ENCODE measurements at regions not wholly inside any gene's neighbourhood (a gene's known extent, or its start where the extent isn't known, plus 50 kb on each side); places are given as distances from the start of the nearest gene placed in this dataset.

DNA sequence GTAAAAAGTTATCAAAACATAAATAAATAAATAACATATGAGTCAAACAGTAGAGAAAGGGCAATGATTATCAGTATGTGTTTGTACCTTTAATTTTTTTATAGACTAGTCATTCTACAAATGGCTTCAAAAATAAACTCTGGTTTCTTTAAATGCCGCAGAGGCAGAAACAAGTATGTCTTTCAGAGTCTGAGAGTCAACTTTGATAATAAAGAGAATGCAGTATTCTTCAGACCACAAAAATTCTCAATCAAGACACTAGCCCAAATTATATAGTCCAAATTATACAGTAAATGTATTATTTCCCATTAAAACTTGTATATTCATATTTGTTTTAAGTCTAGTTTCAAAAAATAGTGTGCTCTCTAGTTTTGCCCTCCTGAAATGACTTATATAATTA is 1142.3 kb downstream of the NXPH1 start:
- TF ChIP-seq CTCF (conservative IDR thresholded peaks at IDR 0.05) (no peak), EZH2 (IDR thresholded peaks at IDR 0.05; ENCODE audit: low read depth) (no peak)
